ENCODE measurements at regions not wholly inside any gene's neighbourhood (a gene's known extent, or its start where the extent isn't known, plus 50 kb on each side); places are given as distances from the start of the nearest gene placed in this dataset.

GRCh38 chr20:22473293-22473692 is 111.1 kb downstream of the FOXA2 start:
- Histone ChIP-seq H3K9me1 (ENCODE audit: control insufficient read depth, insufficient read depth, low read length) (no peaks in the 10 kb centered on the region), H3K27ac (ENCODE audit: extremely low read depth, low read depth, low read length) (no peak overlapping the region), H3K79me2 (ENCODE audit: control insufficient read depth, insufficient read depth, low read length) (no peaks in the 10 kb centered on the region), H3K4me2 (ENCODE audit: insufficient read depth, low read length) (no peak overlapping the region), H2AFZ (ENCODE audit: low read depth, low read length) (no peak overlapping the region), H3K9ac (ENCODE audit: insufficient read depth in 1 of 2, low read depth in 2 of 2, low read length in 2 of 2) (no peak overlapping the region), H3K9me3 (replicated peaks; ENCODE audit: control insufficient read depth, insufficient read depth, low read depth, low read length) (no peaks in the 10 kb centered on the region), H3K36me3 (ENCODE audit: control insufficient read depth, insufficient read depth, low read length) (no peaks in the 10 kb centered on the region), H3K27me3 (ENCODE audit: control insufficient read depth in 2 of 2, insufficient read depth in 2 of 2, low read length in 2 of 2) (no peaks in the 10 kb centered on the region), H3K4me3 (no peak overlapping the region), H4K20me1 (replicated peaks; ENCODE audit: control insufficient read depth, insufficient read depth, low read length) (no peaks in the 10 kb centered on the region), H3K4me1 (replicated peaks in 1 of 2; ENCODE audit: control insufficient read depth in 2 of 2, insufficient read depth in 2 of 2, low read length in 2 of 2) (peaks cover 0 to 3% of the 10 kb centered on the region in 2 experiments; a peak in 2 of 5 replicates)
- POLR2A ChIA-PET: no interaction called here
- CTCF ChIA-PET (ENCODE audit: low intra/inter-chr PET ratio): no interaction called here
- WGBS (ENCODE audit: insufficient coverage, low coverage, missing lambda C conversion rate): 50% methylated on average over 2 of the region's 2 CpGs
- in situ Hi-C loops (cut with MboI): no loop called here
- no TSS peak for BruUV-seq (replicated peaks)
- no peak for FAIRE-seq
- intact Hi-C loops (cut with micrococcal nuclease): loop anchor here (5.0 to 10.0 kb wide), 2 partner anchors 86 to 138 kb away; no protein-coding TSS in a partner anchor
- ATAC-seq: no peak
- no peak for DNase-seq (ENCODE audit: extremely low read depth in 1 of 4, low spot score in 3 of 4)
- no peak for TF ChIP-seq ZNF347 (CRISPR knock-in tag; IDR thresholded peaks at IDR 0.05; ENCODE audit: low read depth)
- no peak for TF ChIP-seq ZNF75A (CRISPR knock-in tag; IDR thresholded peaks at IDR 0.05)
- no peak for TF ChIP-seq ARID1B (IDR thresholded peaks at IDR 0.05)
- peak; percentile 60 for TF ChIP-seq ZEB2 (IDR thresholded peaks at IDR 0.05)
- no peak for TF ChIP-seq CHD2 (IDR thresholded peaks at IDR 0.05; ENCODE audit: low read depth, low read length)
- TF ChIP-seq, protein P1, sequence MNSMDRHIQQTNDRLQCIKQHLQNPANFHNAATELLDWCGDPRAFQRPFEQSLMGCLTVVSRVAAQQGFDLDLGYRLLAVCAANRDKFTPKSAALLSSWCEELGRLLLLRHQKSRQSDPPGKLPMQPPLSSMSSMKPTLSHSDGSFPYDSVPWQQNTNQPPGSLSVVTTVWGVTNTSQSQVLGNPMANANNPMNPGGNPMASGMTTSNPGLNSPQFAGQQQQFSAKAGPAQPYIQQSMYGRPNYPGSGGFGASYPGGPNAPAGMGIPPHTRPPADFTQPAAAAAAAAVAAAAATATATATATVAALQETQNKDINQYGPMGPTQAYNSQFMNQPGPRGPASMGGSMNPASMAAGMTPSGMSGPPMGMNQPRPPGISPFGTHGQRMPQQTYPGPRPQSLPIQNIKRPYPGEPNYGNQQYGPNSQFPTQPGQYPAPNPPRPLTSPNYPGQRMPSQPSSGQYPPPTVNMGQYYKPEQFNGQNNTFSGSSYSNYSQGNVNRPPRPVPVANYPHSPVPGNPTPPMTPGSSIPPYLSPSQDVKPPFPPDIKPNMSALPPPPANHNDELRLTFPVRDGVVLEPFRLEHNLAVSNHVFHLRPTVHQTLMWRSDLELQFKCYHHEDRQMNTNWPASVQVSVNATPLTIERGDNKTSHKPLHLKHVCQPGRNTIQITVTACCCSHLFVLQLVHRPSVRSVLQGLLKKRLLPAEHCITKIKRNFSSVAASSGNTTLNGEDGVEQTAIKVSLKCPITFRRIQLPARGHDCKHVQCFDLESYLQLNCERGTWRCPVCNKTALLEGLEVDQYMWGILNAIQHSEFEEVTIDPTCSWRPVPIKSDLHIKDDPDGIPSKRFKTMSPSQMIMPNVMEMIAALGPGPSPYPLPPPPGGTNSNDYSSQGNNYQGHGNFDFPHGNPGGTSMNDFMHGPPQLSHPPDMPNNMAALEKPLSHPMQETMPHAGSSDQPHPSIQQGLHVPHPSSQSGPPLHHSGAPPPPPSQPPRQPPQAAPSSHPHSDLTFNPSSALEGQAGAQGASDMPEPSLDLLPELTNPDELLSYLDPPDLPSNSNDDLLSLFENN (IDR thresholded peaks at IDR 0.05; ENCODE audit: low read depth in 2 of 2, low read length in 2 of 2): peak in 1 of 2 experiments; percentile 66; a peak in 1 of 4 replicates
- TF ChIP-seq, protein P2, sequence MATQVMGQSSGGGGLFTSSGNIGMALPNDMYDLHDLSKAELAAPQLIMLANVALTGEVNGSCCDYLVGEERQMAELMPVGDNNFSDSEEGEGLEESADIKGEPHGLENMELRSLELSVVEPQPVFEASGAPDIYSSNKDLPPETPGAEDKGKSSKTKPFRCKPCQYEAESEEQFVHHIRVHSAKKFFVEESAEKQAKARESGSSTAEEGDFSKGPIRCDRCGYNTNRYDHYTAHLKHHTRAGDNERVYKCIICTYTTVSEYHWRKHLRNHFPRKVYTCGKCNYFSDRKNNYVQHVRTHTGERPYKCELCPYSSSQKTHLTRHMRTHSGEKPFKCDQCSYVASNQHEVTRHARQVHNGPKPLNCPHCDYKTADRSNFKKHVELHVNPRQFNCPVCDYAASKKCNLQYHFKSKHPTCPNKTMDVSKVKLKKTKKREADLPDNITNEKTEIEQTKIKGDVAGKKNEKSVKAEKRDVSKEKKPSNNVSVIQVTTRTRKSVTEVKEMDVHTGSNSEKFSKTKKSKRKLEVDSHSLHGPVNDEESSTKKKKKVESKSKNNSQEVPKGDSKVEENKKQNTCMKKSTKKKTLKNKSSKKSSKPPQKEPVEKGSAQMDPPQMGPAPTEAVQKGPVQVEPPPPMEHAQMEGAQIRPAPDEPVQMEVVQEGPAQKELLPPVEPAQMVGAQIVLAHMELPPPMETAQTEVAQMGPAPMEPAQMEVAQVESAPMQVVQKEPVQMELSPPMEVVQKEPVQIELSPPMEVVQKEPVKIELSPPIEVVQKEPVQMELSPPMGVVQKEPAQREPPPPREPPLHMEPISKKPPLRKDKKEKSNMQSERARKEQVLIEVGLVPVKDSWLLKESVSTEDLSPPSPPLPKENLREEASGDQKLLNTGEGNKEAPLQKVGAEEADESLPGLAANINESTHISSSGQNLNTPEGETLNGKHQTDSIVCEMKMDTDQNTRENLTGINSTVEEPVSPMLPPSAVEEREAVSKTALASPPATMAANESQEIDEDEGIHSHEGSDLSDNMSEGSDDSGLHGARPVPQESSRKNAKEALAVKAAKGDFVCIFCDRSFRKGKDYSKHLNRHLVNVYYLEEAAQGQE (IDR thresholded peaks at IDR 0.05; ENCODE audit: borderline replicate concordance): peak; percentile 38; the same call in 1 of the 2 replicates
- TF ChIP-seq, protein P2 (CRISPR knock-in tag; IDR thresholded peaks at IDR 0.05; ENCODE audit: low read depth): no peak
- TF ChIP-seq, protein P3, sequence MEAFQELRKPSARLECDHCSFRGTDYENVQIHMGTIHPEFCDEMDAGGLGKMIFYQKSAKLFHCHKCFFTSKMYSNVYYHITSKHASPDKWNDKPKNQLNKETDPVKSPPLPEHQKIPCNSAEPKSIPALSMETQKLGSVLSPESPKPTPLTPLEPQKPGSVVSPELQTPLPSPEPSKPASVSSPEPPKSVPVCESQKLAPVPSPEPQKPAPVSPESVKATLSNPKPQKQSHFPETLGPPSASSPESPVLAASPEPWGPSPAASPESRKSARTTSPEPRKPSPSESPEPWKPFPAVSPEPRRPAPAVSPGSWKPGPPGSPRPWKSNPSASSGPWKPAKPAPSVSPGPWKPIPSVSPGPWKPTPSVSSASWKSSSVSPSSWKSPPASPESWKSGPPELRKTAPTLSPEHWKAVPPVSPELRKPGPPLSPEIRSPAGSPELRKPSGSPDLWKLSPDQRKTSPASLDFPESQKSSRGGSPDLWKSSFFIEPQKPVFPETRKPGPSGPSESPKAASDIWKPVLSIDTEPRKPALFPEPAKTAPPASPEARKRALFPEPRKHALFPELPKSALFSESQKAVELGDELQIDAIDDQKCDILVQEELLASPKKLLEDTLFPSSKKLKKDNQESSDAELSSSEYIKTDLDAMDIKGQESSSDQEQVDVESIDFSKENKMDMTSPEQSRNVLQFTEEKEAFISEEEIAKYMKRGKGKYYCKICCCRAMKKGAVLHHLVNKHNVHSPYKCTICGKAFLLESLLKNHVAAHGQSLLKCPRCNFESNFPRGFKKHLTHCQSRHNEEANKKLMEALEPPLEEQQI (IDR thresholded peaks at IDR 0.05): no peak

All from K562 (cell line).